Duodenal mucosa (tissue), 2 donors: ENCODE measurements at regions not wholly inside any gene's neighbourhood (a gene's known extent, or its start where the extent isn't known, plus 50 kb on each side); places are given as distances from the start of the nearest gene placed in this dataset.

ENCODE experiments used
- H3K27ac ChIP-seq: one replicate; pipeline ENCODE4 v1.7.0; 2013; ENCODE audit warnings: low read depth, low read length
- H3K27me3 ChIP-seq, 2 donors: one replicate each; pipeline ENCODE4 v1.7.0; 2013; ENCODE audit warnings: low read length in 2 of 2, control low read depth in 1 of 2; ENCODE audit not compliant: insufficient read depth in 2 of 2, control insufficient read depth in 1 of 2
- H3K36me3 ChIP-seq, 2 donors: one replicate each; pipeline ENCODE4 v1.7.0; 2013; ENCODE audit warnings: low read length in 2 of 2, control low read depth in 1 of 2; ENCODE audit not compliant: insufficient read depth in 2 of 2, control insufficient read depth in 1 of 2
- H3K4me1 ChIP-seq, 2 donors: one replicate each; pipeline ENCODE4 v1.7.0; 2013; ENCODE audit warnings: low read length in 2 of 2, control low read depth in 1 of 2; ENCODE audit not compliant: insufficient read depth in 2 of 2, control insufficient read depth in 1 of 2
- H3K4me3 ChIP-seq, 2 donors: one replicate each; pipeline ENCODE4 v1.7.0; 2013; ENCODE audit warnings: low read length in 2 of 2, low read depth in 1 of 2
- H3K9ac ChIP-seq, 2 donors: one replicate each; pipeline ENCODE4 v1.7.0; 2013; ENCODE audit warnings: low read length in 2 of 2, low read depth in 1 of 2
- H3K9me3 ChIP-seq, 2 donors: one replicate each; pipeline ENCODE4 v1.7.0; 2013; ENCODE audit warnings: low read length in 2 of 2, control low read depth in 1 of 2; ENCODE audit not compliant: control insufficient read depth in 1 of 2

DNA sequence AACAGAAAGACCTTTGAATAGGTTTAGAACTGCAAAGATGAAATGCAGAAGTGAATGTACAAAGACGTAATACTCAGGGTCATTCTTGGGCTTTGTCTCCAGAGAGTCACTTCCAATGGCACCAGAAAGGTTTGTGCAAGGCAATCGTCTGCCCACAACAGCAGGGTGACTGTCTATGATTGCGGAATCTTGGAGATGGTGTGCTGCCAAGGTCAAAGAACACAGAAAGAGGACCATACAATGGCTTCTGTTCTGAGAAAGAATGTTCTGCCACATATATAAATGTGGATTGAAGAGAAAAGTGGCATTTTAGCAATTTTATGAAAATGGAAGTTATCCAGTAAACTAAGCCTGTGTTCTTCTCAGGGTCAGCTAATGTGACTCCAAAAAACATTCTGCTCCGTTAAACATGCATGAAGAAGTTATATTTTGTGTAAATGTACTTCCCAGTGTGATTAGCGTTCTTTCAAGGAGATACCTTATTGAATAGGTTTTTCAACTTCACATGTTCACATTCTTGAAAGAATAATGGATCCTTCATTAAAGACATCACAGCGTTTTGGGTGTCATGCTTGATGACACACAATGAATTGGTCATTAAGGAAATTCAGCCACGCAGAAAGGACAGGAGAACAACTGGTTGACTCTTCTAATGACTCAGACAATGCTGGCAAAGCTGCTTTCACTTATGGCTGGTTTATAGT, 73.4 kb upstream of the CDH6 start:
- H3K36me3 ChIP-seq: no peaks in the 10 kb centered on the region
- H3K27me3 ChIP-seq: no peaks in the 10 kb centered on the region
- no peaks in the 10 kb centered on the region for H3K4me1 ChIP-seq
- no peak overlapping the region for H3K9ac ChIP-seq
- no peak overlapping the region for H3K27ac ChIP-seq
- no peaks in the 10 kb centered on the region for H3K9me3 ChIP-seq
- no peak overlapping the region for H3K4me3 ChIP-seq

DNA sequence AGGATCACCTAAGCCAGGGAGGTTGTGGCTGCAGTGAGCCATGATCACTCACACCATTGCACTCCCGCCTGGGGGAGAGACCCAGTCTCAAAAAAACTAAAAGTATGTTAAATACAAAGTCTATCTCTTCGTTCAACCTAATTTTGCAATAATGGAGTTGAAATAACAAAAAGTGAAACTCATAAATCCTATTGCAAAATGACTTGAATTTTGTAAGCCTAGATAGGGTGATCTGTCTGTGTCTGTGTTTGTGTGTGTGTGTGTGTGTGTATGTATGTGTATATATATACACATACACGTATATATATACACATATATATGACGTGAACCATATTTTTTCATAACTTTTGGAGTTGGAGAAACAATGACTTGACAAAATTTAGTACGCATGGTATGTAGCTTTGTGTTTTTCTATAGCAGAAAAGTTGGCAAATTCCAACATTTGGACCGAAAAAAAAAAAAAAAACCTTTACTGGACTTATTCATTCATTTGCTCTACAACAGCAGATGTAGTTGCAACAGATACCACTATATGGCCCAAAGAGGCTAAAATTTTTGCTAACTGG, 76.9 kb upstream of the CDH6 start:
- Histone ChIP-seq H3K27me3 (no peaks in the 10 kb centered on the region), H3K9me3 (no peaks in the 10 kb centered on the region), H3K4me1 (no peaks in the 10 kb centered on the region), H3K4me3 (no peak overlapping the region), H3K9ac (no peak overlapping the region), H3K36me3 (no peaks in the 10 kb centered on the region), H3K27ac (no peak overlapping the region)

DNA sequence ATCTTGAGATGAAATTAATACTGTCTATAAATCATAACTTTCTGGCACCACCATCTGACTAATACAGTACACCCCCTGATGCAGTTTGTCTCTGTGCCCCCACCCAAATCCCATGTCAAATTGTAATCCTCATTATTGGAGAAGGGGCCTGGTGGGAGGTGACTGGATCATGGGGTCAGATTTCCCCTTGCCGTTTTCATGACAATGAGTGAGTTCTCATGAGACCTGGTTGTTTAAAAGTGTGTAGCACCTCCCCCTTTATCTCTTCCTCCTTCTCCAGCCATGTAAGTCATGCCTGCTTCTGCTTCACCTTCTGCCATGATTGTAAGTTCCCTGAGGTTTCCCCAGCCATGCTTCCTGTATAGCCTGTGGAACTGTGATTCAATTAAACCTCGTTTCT, 78.7 kb upstream of the CDH6 start:
- H3K9me3 ChIP-seq: no peaks in the 10 kb centered on the region
- H3K4me3 ChIP-seq: no peak overlapping the region
- no peaks in the 10 kb centered on the region for H3K36me3 ChIP-seq
- no peak overlapping the region for H3K27ac ChIP-seq
- H3K4me1 ChIP-seq: no peaks in the 10 kb centered on the region
- no peaks in the 10 kb centered on the region for H3K27me3 ChIP-seq
- no peak overlapping the region for H3K9ac ChIP-seq

DNA sequence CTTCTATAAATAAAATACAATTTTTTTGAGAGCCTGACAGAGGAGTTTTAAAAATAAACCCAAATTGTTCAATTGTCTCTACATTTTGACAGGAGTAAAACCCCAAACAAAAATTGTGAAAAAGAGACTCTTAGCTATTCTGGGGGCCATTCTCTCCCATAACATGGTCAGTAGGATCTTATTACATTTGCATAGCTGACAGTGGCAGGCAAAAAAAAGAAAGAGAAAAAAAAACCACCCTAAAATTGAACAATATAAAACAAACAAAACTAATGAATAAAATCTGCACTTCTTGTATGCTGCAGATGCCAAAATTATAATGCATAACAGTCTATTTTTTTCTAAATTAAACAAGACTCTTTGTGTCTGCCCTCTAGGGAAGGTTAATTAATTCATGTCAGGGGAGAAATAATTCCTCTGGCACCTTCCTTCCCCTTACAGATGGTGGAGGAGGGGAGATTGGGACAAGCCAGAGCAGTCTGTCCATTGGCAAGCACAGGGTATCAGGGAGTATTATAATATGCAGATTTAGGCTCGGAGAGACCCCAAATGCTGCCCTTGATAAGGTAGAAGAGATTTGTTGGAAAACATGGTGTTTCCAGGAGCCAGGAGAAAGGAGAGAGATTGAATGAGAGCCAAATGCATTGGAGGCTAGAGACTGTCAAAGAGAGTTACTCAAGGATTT, 79.7 kb upstream of the CDH6 start:
- Histone ChIP-seq H3K4me1 (no peaks in the 10 kb centered on the region), H3K4me3 (no peak overlapping the region), H3K27ac (no peak overlapping the region), H3K9ac (no peak overlapping the region), H3K9me3 (no peaks in the 10 kb centered on the region), H3K36me3 (no peaks in the 10 kb centered on the region), H3K27me3 (no peaks in the 10 kb centered on the region)

DNA sequence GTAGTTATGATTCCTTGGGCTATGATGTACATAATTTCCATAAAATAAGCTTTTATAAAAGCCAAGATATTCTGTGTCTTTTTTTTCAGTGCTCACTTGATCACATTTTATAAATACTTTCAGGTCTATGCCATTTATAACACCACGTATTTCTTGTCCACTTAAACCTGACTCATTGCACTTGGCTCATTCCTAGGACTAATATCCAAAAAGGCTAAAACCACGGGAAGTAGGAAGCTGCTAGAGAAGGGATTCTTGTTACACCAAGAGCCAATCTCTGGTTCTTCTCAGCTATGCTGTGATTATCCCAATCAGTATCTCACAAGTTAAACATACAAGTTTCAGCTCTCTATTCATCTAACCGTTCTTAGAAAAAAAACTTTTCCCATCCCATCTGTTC, 80.4 kb upstream of the CDH6 start:
- Histone ChIP-seq H3K4me1 (no peaks in the 10 kb centered on the region), H3K9me3 (no peaks in the 10 kb centered on the region), H3K27ac (no peak overlapping the region), H3K27me3 (no peaks in the 10 kb centered on the region), H3K36me3 (no peaks in the 10 kb centered on the region), H3K9ac (no peak overlapping the region), H3K4me3 (no peak overlapping the region)

DNA sequence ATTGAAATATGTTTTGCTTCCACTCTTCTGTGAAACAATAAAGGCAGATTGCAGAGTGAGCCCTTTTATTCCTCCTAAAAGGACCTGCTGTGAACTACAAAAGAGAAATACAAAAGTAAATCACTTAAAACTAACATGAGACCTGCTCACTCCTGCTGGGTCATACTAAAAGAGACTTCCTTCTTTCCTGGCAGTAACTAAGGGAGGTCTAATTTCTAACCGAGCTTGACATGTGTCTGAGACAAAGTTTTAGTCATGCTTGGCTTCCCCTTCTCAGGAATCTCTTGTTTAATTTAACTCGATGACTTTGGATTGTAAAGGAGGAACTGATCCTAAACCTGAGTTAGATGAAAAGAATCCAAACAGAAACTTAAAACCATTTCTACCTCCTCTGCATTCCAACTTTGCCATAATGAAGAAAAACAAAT, 86.4 kb upstream of the CDH6 start:
- H3K9ac ChIP-seq: no peak overlapping the region
- H3K27ac ChIP-seq: no peak overlapping the region
- no peak overlapping the region for H3K4me3 ChIP-seq

DNA sequence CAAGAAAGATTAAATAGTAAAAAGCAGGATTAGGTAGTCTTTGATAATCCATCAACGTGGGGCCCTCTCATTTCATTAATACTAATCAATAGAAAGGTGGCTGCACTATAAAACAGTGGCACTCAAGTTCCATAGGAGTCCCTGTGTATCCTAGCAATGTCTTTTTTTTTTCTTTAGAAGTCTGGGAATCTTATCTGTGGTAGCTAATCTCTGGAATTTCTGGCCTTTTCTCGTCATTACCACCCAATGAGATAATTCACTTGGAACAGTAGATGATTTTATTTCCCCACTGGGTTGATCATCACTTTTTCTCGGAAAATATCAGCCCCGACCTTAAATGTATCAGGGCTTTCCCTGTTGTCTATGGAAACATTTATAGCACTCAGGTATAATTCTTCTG, 86.8 kb upstream of the CDH6 start:
- Histone ChIP-seq H3K4me3 (no peak overlapping the region), H3K27me3 (no peaks in the 10 kb centered on the region), H3K27ac (no peak overlapping the region)

More for the DNA sequence above, 86.4 kb upstream of the CDH6 start:
- H3K27me3 ChIP-seq: no peaks in the 10 kb centered on the region
- H3K36me3 ChIP-seq: no peaks in the 10 kb centered on the region
- no peaks in the 10 kb centered on the region for H3K9me3 ChIP-seq
- H3K4me1 ChIP-seq: no peaks in the 10 kb centered on the region

DNA sequence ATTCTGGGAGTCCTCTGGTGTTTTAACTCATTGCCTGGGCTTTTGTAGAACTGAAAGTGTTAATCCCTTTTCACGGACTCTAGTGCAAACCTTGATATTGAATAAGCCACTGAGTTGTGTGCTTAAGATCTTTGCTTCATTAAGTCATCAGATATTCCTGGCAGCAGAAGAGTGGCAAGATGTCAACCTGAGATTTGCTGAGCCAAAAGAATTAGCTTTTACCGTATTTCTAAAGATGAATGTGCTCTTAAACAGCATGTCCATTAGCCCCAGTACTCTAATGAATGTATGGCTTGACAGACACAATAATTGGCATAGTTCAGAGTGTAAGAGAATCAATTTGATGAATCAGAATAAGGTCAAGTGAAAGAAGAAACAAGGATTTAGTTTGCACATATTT, 87.2 kb upstream of the CDH6 start:
- Histone ChIP-seq H3K4me1 (no peaks in the 10 kb centered on the region), H3K27ac (no peak overlapping the region), H3K27me3 (no peaks in the 10 kb centered on the region), H3K9me3 (no peaks in the 10 kb centered on the region), H3K4me3 (no peak overlapping the region), H3K36me3 (no peaks in the 10 kb centered on the region), H3K9ac (no peak overlapping the region)

More for the DNA sequence above, 86.8 kb upstream of the CDH6 start:
- no peaks in the 10 kb centered on the region for H3K36me3 ChIP-seq
- no peak overlapping the region for H3K9ac ChIP-seq
- no peaks in the 10 kb centered on the region for H3K4me1 ChIP-seq
- no peaks in the 10 kb centered on the region for H3K9me3 ChIP-seq

DNA sequence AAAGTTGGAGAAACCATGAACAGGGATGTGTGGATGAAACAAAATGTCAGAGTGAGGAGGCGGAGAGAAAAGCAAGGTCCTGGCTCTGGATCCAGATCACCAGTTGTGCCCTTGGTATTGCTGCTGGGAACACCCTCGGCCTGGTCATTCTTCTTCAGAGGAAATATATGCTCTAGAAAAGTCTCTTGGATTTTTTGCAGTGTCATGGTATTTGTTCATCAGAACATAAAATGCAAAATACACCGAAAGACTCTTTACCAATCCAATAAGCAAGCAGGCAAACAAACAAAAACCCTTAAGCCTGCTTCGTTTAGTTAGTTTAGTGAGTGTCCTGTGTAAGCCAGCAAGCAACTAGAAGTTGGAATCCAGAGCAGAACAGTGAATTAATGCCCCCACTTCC, 88.7 kb upstream of the CDH6 start:
- Histone ChIP-seq H3K9me3 (no peaks in the 10 kb centered on the region), H3K36me3 (no peaks in the 10 kb centered on the region), H3K4me3 (no peak overlapping the region), H3K9ac (no peak overlapping the region), H3K4me1 (no peaks in the 10 kb centered on the region), H3K27me3 (no peaks in the 10 kb centered on the region), H3K27ac (no peak overlapping the region)

DNA sequence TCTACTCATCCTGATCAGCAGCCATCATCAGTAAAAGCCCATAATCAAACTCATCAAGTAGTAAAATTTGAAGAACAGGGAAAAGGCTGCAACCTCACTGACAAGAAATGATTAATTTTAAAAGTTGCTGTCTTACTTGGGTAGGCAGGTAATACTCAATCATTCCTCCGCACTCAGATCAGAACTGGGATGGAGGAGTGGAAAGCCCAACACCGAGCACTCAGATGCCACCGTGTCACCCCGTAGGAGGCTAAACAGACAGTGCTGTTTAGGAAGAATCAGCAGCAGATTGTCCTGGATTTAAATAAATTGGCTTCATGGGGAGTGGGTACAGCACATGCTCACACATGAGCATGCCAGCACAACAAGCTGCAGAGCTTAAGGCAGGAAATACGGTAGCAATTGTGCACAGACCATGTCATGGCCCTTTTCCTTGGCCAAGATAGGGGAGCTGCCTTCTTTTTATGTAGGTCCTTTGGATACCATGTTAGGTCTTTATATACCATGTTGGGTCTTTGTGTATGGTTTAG, 92.6 kb upstream of the CDH6 start:
- Histone ChIP-seq H3K27ac (no peak overlapping the region), H3K9me3 (no peaks in the 10 kb centered on the region), H3K4me1 (peaks cover 0 to 4% of the 10 kb centered on the region in 2 donors), H3K9ac (no peak overlapping the region), H3K4me3 (no peak overlapping the region), H3K36me3 (no peaks in the 10 kb centered on the region), H3K27me3 (no peaks in the 10 kb centered on the region)
